HG02852 (cell line): ENCODE measurements at regions not wholly inside any gene's neighbourhood (a gene's known extent, or its start where the extent isn't known, plus 50 kb on each side); places are given as distances from the start of the nearest gene placed in this dataset.

ENCODE experiments used
- ATAC-seq: cut with Tn5 transposase; IDR thresholded peaks from one replicate; pipeline ENCODE4 v1.9.1; 2021; ENCODE audit warnings: mild to moderate bottlenecking, moderate library complexity; ENCODE audit not compliant: unreplicated experiment

DNA sequence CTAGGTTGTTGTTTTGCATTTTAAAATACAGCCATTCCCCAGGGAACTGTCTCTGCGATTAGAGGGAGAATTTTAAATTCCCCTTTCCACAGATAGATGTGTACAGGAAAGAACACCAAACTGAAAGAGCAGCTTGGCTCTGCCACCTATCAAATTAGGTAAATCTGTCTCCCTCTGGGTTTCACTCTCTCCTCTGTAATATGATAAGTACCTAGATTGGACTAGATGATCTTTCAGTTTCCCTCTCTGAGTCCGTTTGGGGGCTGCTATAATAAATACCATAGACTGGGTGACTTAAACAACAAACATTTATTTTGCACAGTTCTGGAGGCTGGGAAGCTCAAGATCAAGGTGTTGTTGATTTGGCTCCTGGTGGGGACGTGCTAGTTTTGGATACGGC lies 186.0 kb downstream of the KIF20B start:
- peak; percentile 56 for ATAC-seq

DNA sequence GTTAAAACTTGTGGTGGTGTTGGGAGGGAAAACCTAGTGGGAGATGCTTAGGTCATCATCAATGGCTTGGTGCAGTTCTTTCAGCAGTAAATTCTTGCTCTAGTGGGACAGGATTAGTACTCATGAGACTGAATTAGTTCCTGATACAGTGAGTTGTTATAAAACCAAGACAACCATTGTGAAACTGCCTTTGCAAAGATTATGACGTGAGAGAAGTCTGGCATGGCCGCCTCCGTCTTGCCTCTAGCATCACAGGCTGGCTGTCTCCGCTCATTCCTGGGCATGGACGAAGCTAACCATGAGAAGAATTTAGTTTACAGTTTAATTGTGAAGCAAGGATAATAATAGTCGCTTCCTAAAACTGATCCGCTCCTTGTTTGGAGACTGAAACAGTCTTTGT lies 186.4 kb downstream of the KIF20B start:
- ATAC-seq = peak; percentile 78

DNA sequence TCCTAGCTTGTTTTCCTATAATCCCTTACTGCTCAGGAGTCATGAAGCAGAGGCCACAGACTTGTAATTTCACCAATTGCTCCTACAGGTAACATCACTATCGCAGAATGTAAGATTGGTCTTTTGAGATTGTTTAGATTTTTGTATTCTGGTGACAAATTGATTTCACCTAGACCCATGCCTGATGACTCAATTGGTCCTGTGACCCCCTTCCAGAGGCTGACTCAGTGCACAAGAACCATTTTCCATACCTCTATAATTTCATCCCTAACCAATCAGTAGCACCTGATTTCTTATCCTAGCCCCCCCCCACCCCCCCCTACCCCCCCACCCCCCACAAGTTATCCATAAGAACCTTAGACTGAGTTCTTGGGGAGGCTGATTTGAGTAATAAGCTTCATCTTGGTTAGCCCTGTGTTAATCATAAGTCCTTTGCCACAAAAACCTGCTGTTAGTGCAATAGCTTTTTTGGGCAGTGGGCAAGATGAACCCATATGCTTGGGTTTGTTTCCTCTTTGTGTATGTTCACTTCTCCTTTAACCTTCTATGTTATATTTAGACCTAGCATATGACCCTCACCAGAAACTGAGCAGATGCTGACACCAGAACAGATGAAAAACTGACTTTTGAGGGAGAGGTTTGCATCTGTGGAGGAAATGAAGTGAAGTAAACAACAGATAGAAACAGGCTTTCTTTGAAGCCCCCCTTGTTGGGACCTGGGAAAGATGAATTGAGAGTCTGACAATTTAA lies 187.1 kb downstream of the KIF20B start:
- ATAC-seq = peak; percentile 76

DNA sequence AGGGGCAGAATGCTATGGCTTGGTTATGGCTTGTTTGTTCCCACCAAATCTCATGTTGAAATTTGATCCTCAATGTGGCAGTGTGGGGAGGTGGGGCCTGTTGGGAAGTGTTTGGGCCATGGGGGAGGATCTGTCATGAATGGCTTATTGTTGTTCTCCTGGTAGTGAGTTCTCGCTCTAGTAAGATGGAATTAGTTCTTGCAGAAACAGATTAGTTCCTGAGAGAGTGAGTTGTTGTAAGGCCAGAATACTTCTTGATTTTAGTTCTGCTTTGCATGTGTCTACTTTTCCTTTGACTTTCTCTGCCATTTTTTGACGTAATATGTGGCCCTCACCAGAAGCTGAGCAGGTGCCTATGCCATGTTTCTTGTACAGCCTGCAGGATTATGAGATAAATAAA lies 188.2 kb downstream of the KIF20B start:
- ATAC-seq = no peak

DNA sequence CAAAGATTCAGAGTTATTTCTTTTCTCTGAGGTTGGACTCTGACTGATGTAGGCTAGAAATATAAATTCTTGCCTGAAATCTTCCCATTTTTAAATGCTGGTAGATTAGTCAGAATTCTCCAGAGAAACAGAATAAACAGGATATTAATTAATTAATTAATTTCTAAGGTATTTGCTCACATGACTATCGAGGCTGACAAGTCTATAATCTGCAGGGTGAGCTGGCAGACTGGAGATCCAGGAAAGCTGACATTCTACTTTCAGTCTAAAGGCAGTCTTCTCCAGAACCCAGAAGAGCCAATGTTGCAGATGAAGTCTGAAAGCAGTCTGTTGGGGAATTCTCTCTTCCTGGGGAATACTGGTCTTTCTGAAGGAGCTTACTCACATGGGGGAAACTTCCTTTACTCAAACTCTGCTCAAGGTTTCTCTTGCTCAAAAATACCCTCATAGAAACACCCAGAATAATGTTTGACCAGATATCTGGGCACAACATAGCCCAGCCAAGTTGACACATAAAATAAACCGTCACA lies 189.7 kb downstream of the KIF20B start:
- ATAC-seq = no peak

DNA sequence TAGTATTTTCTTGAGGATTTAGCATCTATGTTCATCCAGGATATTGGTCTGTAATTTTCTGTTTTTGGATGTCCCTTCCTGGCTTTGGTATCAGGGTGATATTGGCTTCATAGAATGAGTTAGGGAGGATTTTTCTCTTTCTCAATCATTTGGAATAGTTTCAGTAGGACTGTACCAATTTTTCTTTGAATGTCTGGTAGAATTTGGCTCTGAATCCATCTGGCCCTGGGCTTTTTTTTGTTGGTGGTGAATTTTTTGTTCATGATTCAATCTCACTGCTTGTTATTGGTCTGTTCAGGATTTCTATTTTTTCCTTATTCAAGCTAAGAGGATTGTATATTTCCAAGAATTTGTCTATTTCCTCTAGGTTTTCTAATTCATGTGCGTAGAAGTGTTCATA lies 192.7 kb downstream of the KIF20B start:
- ATAC-seq = no peak

DNA sequence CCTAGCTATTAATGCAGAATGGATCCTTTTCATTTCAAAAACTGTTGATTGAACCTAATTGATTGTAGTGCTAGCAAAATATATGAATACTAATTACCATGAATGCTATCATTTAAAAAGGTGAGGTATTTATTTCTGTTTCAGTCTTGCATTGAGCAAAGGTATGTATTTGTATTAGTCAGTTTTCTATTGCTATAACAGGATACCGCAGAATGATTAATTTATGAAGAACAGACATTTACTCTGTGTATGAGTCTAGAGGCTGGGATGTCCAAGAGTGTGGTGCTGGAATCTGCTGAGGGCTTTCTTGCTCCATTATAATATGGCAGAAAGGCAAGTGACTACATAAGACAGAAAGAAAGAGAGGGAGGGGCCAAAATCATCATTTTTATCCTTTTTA lies 199.2 kb downstream of the KIF20B start:
- no peak for ATAC-seq

DNA sequence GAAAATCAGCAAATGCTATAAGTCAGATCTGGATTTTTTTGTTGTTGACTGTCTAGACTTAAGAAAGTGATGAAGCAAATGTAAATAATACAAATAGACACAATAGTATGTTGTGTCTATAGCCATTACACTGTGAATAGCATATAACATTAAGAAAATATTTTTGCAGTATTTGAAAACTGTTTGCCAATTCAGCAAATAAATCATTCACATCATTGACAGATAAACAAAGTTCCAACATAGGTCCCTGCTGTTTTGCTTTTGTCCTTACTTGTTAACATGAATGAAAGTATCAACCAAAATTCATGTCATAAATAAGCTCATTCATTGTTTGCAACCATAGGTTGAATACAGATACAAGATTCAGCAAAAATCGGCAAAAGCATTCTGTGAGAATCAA lies 200.5 kb downstream of the KIF20B start:
- ATAC-seq = no peak

DNA sequence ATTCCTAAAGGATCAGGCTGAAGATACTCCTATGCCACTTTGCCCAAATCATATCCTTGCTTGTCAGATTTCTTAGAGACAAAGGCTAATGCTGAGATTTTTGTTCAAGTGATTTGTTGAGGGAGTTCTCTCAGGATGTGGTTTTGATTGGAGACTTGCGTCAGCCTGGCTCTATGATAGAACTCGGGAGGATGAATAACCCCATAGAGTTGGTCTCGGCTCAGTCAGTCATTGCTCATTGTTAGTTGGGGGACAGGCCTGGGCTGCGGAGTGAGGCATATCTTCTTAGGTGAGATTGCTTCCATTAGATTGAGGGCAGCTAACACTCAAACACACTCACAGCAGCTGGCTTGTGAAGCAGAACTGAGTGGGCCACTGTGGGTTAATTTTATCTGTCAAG lies 203.4 kb downstream of the KIF20B start:
- ATAC-seq = no peak

DNA sequence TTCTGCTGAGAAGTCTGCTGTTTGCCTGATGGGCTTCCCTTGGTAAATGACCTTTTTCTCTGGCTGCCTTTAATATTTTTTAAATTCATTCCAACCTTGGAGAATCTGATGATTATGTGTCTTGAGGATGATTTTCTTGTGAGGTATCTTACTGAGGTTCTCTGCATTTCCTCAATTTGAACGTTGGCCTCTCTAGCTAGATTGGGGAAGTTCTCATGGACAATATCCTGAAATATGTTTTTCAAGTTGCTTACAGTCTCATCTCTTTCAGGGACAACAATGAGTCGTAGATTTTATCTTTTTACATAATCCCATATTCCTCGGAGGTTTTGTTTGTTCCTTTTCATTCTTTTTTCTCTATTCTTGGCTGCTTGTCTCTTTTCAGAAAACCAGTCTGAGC lies 208.4 kb downstream of the KIF20B start:
- ATAC-seq = no peak

DNA sequence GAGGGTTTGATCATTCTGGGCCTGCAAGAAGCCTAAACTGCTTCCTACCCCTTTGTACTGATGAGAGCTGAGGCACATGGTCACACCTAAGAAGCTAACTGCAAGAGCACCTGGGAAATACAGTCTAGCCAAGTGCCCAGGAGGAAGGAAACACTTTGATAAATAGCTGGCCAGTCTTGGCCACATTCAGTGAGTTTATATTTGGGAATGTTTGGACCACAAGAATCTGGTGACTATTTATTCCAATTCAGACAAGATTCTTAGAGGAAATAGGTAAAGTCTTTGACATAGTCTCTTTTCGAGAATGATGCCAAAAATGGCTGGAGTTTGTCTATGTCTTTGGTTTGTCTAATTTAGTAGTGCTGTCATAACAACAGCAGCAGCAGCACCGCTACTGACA lies 213.6 kb downstream of the KIF20B start:
- ATAC-seq = no peak

DNA sequence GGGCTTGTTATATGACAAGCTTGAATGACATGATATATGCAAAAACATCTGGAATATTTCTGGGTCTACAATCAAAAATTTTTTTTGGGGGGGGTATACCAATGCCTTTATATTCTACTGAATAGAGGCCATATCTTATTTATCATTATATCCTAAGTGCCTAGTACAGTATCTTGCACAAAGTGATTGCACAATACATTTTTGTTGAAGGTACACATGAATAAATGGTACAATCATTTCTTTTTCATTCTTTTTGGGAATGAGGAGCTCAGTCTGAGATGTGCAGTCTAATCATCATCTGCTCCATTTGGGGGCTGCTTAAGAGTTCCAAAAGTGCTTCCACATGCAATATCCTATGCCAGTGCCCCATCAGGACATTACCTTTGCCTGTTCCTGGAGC lies 214.6 kb downstream of the KIF20B start:
- no peak for ATAC-seq

DNA sequence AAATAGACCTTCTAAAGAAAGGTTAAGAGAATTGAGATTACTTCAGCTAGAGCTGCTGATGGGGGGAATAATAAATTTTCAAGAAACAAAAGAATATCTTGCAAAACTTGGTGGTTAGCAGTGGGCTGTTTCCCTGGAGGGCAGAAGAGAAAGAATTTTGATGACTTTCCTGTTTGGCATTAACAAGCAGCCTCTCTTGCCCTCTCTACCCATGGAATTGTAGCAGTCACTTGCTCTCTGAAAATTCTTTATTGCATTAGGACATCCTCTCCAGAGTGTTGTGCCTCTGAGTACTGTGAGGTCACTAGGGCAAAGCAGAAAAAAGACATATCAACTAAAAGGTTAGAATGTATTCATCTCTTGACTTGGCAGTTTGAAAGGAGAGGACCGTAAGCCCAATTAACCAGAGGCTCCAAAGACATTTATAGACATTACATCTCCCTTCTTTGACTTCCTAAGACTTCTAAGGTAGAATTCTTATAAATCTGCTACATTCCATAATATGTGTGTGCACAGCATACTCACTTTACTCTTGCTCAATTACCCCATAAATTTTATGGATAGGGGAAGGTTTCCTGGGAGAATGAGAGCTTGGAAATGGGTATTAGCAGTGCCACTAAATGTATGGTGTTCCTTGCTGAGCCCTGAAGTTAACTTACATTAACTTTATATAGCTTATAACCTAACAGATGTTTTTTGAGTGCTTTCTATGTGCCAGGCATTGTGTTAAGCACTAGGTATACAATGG lies 215.3 kb downstream of the KIF20B start:
- no peak for ATAC-seq

DNA sequence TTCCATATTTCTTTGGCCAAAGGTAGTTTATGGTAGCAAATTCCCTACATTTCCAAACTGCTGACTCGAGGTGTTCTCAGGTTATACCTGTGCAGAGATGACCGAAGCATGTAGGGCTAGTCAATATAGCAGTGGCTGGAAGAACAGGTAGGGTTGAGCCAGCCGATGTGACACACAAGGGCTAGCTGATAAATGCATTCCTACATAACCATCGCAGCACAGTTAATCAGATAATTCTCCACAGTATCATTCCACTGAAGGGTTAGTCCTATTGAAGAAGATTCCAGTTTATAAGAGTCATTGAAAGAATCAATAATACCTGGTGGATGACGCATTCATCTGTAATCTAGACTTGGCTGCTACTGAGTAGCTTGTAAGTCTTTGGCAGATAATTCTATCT lies 220.0 kb downstream of the KIF20B start:
- ATAC-seq = no peak

DNA sequence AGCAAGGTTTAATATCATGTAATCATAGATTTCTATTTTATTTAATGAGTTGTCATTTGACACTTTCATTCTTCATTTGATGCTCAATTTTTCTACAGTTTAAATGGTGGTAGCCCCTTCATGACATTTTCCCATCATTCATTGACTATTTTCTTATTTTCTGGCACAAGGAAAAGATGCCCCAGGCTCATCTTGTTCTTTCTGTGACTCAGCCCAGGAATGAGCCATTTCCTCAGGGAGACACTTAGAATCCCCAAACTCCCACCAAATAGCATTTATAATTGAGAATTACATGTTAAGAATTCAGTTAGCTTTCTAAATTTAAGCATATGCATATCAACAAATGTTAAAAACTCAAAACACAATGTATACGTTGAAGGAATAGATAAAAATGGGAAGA lies 222.3 kb downstream of the KIF20B start:
- no peak for ATAC-seq

DNA sequence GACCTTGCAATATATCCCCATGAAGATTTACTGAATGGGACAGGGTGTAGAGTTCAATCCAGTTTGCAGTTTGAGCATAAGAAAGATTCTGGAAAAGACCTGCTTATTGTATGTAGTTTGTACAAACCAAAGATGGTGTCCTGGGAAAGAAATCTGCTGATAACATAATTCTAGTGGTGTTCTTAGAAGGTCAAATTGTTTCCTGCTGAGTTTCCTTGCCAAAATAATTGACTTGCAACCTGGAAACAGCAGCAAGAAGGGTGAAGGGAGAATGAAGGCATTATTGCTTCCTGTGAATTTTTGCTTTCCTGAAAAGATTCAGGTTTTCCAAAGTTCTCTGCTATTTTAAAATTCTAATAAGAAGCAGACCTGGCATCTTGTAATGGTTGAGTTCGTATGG lies 222.9 kb downstream of the KIF20B start:
- no peak for ATAC-seq

DNA sequence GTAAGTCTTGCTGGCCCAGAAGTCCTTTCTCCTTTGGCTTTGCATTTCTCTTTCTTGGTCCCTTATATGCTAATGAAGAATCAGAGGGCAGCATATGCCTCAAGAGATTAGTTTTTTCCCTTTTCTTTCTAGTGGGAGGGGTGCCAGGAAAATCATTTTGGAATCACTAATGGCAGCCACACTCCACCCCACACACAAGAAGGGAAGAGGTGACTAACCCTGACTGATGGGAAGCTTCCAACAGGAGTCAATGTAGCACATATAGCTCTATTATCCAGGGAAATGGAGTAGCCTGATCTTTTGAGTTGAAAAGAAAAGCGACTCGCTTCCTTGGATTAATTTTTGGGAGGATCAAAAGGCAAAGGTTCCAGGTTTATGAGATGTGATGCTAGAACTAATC lies 225.3 kb downstream of the KIF20B start:
- no peak for ATAC-seq

DNA sequence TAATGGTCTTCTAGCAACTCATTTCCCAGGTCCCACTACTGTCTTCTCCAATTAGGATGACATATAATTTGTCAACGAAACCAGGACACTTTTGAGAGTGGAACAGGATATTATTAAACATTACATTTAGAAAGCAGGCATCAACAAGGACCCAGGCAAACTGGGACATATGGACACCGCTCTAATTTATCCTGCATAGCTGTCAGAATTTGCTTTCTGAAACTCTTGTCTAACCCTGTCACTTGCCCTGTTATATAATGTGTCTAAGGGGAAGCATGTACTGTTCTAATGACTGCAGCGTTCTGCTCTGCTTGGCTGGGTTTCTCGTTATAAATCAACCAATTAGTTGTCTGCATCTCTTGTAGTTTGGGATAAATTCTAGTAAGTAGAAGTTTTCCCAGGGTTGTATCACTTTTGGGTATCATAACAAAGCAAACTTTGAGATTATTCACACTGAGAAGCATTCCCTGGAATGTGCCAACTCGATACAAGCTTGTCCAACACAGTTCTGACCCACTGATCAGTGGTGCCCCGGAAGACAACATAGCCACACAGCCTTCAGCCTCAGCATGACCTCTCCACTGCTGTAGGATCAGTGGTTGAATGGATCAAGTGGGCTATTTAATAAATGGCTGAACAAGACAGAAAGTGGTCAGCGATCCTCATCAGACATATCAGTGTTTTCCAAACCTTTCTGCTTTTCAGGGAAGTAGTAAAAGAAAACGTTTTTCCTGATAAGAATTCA lies 228.1 kb downstream of the KIF20B start:
- peak; percentile 71 for ATAC-seq

DNA sequence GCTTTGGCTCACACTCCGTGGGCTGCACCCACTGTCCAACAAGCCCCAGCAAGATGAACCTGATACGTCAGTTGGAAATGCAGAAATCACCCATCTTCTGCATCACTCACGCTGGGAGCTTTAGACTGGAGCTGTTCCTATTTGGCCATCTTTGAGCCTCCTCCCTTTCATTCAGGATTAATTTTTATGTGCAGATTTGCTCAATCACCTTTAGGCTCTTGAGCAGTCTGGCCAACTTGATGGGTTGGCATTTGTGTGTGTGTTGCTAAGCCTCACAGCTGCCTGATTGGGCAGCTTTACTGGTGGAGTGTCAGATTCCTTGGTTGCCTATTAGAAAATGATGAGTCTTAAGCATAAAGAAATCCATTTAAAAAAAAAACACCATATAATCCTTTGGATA lies 236.1 kb downstream of the KIF20B start:
- ATAC-seq = no peak

DNA sequence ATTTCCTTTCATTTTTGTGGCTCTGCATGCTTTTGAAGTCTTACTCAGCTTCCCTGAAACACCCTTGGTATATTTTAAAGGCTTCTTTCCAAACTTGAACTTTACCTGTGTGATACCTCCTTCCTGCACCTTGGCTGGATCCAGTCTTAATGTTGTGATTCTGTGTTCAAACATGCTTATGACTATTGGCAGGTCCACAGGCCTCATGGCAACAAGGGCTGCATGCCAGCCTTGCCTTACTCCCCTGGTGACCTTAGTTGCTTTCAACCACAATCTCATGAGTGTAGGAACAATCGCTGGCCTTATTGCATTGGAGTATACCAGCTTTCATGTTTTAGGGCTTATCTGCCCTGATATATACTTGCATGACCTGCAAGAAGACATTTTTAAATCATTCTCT lies 238.7 kb downstream of the KIF20B start:
- ATAC-seq = no peak

DNA sequence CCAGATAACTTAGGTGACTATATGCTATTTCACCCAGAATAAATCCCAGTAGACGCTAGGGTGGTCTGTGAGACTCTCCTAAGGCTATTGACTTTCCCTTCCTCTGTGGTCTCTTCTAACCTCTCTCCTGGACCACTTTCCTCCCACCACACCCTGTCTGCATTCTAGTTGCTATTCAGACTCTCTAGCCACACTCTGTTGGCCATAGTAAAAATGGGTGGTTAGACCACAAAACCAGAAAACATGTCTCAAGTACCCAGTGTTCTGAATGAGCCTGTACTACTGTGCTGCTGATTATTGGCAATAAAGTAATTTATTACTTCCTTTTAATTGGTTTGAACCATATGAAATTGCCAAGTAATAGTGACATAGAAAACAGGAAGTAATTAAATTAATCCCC lies 240.8 kb downstream of the KIF20B start:
- no peak for ATAC-seq

DNA sequence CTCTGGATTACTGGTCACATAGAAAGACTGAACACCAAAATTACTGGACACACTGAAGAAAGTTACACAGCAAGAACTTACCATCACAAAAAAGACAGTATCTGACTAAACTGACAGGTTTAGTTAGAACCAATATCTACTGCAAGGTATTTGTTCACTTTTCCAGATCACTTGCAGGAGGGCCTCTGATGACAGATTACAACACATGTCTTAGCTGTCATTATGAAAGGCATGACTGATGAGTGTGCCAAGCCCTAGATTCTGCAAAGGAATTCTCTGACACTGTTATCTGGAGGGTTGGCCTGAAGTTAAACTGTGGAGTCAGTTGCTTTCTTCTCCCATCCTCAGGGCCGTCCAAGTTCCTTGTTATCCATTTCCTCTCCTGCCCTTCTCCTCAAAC lies 242.7 kb downstream of the KIF20B start:
- ATAC-seq = no peak
